ENCODE measurements at regions not wholly inside any gene's neighbourhood (a gene's known extent, or its start where the extent isn't known, plus 50 kb on each side); places are given as distances from the start of the nearest gene placed in this dataset.

GRCh38 chr9:121563881-121564460, 64.3 kb upstream of the GGTA1 start:
- no peaks in the 10 kb centered on the region for H3K36me3 ChIP-seq (ENCODE audit: insufficient read depth, low read length)
- H3K27me3 ChIP-seq (ENCODE audit: insufficient read depth, low read length, poor library complexity, severe bottlenecking), result no peaks in the 10 kb centered on the region
- no peaks in the 10 kb centered on the region for H3K9me2 ChIP-seq (replicated peaks; ENCODE audit: low read depth, low read length)
- no peak overlapping the region for H2AFZ ChIP-seq (ENCODE audit: low read length)
- no peaks in the 10 kb centered on the region for H4K20me1 ChIP-seq (ENCODE audit: insufficient read depth, low read length, poor library complexity, severe bottlenecking)
- no peaks in the 10 kb centered on the region for H3K79me2 ChIP-seq (ENCODE audit: insufficient read depth, low read length)
- no peak overlapping the region for H3K4me3 ChIP-seq (ENCODE audit: low read length, poor library complexity, severe bottlenecking)
- H3K4me2 ChIP-seq (ENCODE audit: low read depth, low read length, poor library complexity, severe bottlenecking), result no peak overlapping the region
- no peaks in the 10 kb centered on the region for H3F3A ChIP-seq (ENCODE audit: low read depth)
- no peak for TF ChIP-seq EZH2phosphoT487 (IDR thresholded peaks at IDR 0.05; ENCODE audit: borderline replicate concordance)
- no peak for TF ChIP-seq CTCF (conservative IDR thresholded peaks at IDR 0.05; ENCODE audit: low read length)
- H3K4me1 ChIP-seq (ENCODE audit: insufficient read depth, low read length, poor library complexity, severe bottlenecking), result peaks cover 6% of the 10 kb centered on the region
- no peak overlapping the region for H3K9ac ChIP-seq (ENCODE audit: low read depth, low read length, poor library complexity, severe bottlenecking)
- no peaks in the 10 kb centered on the region for H3K9me3 ChIP-seq (ENCODE audit: insufficient read depth, low read depth, low read length)

- no peaks in the 10 kb centered on the region for H4K20me1 ChIP-seq (ENCODE audit: insufficient read depth, low read length, poor library complexity, severe bottlenecking)
- no peaks in the 10 kb centered on the region for H3K79me2 ChIP-seq (ENCODE audit: insufficient read depth, low read length)
- H3K4me1 ChIP-seq (ENCODE audit: insufficient read depth, low read length, poor library complexity, severe bottlenecking), result no peaks in the 10 kb centered on the region
- no peak overlapping the region for H3K4me2 ChIP-seq (ENCODE audit: low read depth, low read length, poor library complexity, severe bottlenecking)
- H3K9me3 ChIP-seq (ENCODE audit: insufficient read depth, low read depth, low read length), result no peaks in the 10 kb centered on the region
- no peaks in the 10 kb centered on the region for H3K9me2 ChIP-seq (replicated peaks; ENCODE audit: low read depth, low read length)
- no peaks in the 10 kb centered on the region for H3K36me3 ChIP-seq (ENCODE audit: insufficient read depth, low read length)
- H2AFZ ChIP-seq (ENCODE audit: low read length), result no peak overlapping the region
- no peaks in the 10 kb centered on the region for H3F3A ChIP-seq (ENCODE audit: low read depth)
- H3K27me3 ChIP-seq (ENCODE audit: insufficient read depth, low read length, poor library complexity, severe bottlenecking), result no peaks in the 10 kb centered on the region
- H3K9ac ChIP-seq (ENCODE audit: low read depth, low read length, poor library complexity, severe bottlenecking), result no peak overlapping the region
- TF ChIP-seq EZH2phosphoT487 (IDR thresholded peaks at IDR 0.05; ENCODE audit: borderline replicate concordance) (no peak), CTCF (conservative IDR thresholded peaks at IDR 0.05; ENCODE audit: low read length) (no peak)
- H3K4me3 ChIP-seq (ENCODE audit: low read length, poor library complexity, severe bottlenecking), result no peak overlapping the region
Measured at GRCh38 chr9:121564504-121565260, 65.0 kb upstream of the GGTA1 start.

GRCh38 chr9:121566481-121567465, 67.1 kb upstream of the GGTA1 start:
- Histone ChIP-seq H3K4me2 (ENCODE audit: low read depth, low read length, poor library complexity, severe bottlenecking) (no peak overlapping the region), H3K4me3 (ENCODE audit: low read length, poor library complexity, severe bottlenecking) (no peak overlapping the region), H3F3A (ENCODE audit: low read depth) (no peaks in the 10 kb centered on the region), H3K9ac (ENCODE audit: low read depth, low read length, poor library complexity, severe bottlenecking) (no peak overlapping the region), H3K9me2 (replicated peaks; ENCODE audit: low read depth, low read length) (no peaks in the 10 kb centered on the region), H3K79me2 (ENCODE audit: insufficient read depth, low read length) (no peaks in the 10 kb centered on the region), H3K36me3 (ENCODE audit: insufficient read depth, low read length) (no peaks in the 10 kb centered on the region), H3K4me1 (ENCODE audit: insufficient read depth, low read length, poor library complexity, severe bottlenecking) (no peaks in the 10 kb centered on the region), H2AFZ (ENCODE audit: low read length) (no peak overlapping the region), H3K9me3 (ENCODE audit: insufficient read depth, low read depth, low read length) (no peaks in the 10 kb centered on the region), H3K27me3 (ENCODE audit: insufficient read depth, low read length, poor library complexity, severe bottlenecking) (no peaks in the 10 kb centered on the region), H4K20me1 (ENCODE audit: insufficient read depth, low read length, poor library complexity, severe bottlenecking) (no peaks in the 10 kb centered on the region)
- TF ChIP-seq CTCF (conservative IDR thresholded peaks at IDR 0.05; ENCODE audit: low read length) (no peak), EZH2phosphoT487 (IDR thresholded peaks at IDR 0.05; ENCODE audit: borderline replicate concordance) (no peak)

All from Loucy (cell line).